Mammary epithelial cell (primary cell): ENCODE measurements at regions not wholly inside any gene's neighbourhood (a gene's known extent, or its start where the extent isn't known, plus 50 kb on each side); places are given as distances from the start of the nearest gene placed in this dataset.

Experiments used
- EZH2 ChIP-seq: IDR thresholded peaks from 2 replicates; pipeline ENCODE4 v1.6.1; 2012; ENCODE audit warnings: low read length, inconsistent platforms, borderline replicate concordance
- TF ChIP-seq, protein P1 (sequence below), 2 donors: IDR thresholded peaks in 1 of 2; conservative IDR thresholded peaks in 1 of 2; 2 replicates each; pipeline ENCODE4 v1.5.1; 2011 to 2012; ENCODE audit warnings: inconsistent platforms in 2 of 2, low read length in 2 of 2, mild to moderate bottlenecking in 2 of 2, control low read depth in 1 of 2, low read depth in 1 of 2; ENCODE audit not compliant: insufficient read depth in 1 of 2; ENCODE audit errors: extremely low read depth in 1 of 2

DNA sequence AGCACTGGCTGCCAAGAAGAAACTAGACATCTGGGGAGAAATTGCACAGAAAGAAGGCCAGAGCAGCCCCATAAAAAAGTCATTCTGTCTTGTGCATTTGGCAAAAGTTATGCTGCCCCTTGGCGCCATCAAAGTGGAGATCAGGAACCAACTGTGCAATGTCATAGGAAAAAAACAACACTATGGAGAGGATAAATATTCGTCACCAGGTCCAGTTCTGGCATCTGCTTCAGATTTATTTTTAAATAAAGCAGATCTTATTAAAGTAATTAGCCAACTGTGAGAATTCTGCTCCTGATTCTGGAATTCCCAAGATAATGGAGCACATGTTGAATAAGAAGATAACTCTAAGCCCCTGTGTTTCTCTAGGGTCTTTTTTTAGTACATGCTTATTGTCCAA is 500.0 kb upstream of the IL12A start:
- no peak for TF ChIP-seq EZH2
- TF ChIP-seq, protein P1, sequence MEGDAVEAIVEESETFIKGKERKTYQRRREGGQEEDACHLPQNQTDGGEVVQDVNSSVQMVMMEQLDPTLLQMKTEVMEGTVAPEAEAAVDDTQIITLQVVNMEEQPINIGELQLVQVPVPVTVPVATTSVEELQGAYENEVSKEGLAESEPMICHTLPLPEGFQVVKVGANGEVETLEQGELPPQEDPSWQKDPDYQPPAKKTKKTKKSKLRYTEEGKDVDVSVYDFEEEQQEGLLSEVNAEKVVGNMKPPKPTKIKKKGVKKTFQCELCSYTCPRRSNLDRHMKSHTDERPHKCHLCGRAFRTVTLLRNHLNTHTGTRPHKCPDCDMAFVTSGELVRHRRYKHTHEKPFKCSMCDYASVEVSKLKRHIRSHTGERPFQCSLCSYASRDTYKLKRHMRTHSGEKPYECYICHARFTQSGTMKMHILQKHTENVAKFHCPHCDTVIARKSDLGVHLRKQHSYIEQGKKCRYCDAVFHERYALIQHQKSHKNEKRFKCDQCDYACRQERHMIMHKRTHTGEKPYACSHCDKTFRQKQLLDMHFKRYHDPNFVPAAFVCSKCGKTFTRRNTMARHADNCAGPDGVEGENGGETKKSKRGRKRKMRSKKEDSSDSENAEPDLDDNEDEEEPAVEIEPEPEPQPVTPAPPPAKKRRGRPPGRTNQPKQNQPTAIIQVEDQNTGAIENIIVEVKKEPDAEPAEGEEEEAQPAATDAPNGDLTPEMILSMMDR (conservative IDR thresholded peaks at IDR 0.05 in 1 of 2, IDR thresholded peaks at IDR 0.05 in 1 of 2; ENCODE audit: extremely low read depth in 1 of 2, insufficient read depth in 1 of 2, low read depth in 1 of 2, low read length in 2 of 2), result no peak
